GM12878 (cell line): ENCODE measurements at regions not wholly inside any gene's neighbourhood (a gene's known extent, or its start where the extent isn't known, plus 50 kb on each side); places are given as distances from the start of the nearest gene placed in this dataset.

Source experiments
- EP300 ChIP-seq, 2 experiments: fragments of 150-350 bp in 1 of 2; IDR thresholded peaks; 2 replicates each; pipeline ENCODE4 v1.6.1; 2011 to 2012; ENCODE audit warnings: low read depth in 2 of 2, low read length in 2 of 2, borderline replicate concordance in 1 of 2, improper control_type of control experiment in 1 of 2, inconsistent platforms in 1 of 2; ENCODE audit not compliant: control insufficient read depth in 1 of 2
- POLR2AphosphoS5 ChIP-seq: IDR thresholded peaks from 2 replicates; pipeline ENCODE4 v1.6.1; 2011; ENCODE audit warnings: mild to moderate bottlenecking, low read length, inconsistent platforms
- PRDM15 ChIP-seq: fragments of 450-650 bp; formaldehyde crosslinking; IDR thresholded peaks from 2 replicates; pipeline ENCODE4 v1.4.0; 2020; ENCODE audit warnings: mild to moderate bottlenecking, moderate library complexity
- ZBTB11 ChIP-seq: fragments of 450-650 bp; formaldehyde crosslinking; IDR thresholded peaks from 2 replicates; pipeline ENCODE4 v1.5.0; 2022; ENCODE audit warnings: mild to moderate bottlenecking, missing genetic modification characterization

- TF ChIP-seq POLR2AphosphoS5: no peak
- no peak for TF ChIP-seq PRDM15 (CRISPR knock-in tag)
- TF ChIP-seq ZBTB11: no peak
- TF ChIP-seq EP300 (IDR thresholded peaks at IDR 0.05; ENCODE audit: borderline replicate concordance in 1 of 2, control insufficient read depth in 1 of 2, low read depth in 2 of 2, low read length in 2 of 2): no peak
Observed at GRCh38 chr17:77756028-77756427, 202.5 kb upstream of the TNRC6C start.
